CD4-positive, CD25-positive, alpha-beta regulatory T cell (primary cell): ENCODE measurements at regions not wholly inside any gene's neighbourhood (a gene's known extent, or its start where the extent isn't known, plus 50 kb on each side); places are given as distances from the start of the nearest gene placed in this dataset.
"Not testable (repeated sequence)": the region's sequence is repeated elsewhere in the genome, so short reads cannot be mapped to it uniquely, and the experiment has no call there.

ENCODE experiments used
- ATAC-seq, 2 donors: fragments of 150-1000 bp; cut with Tn5 transposase; one replicate each; pipeline ENCODE4 v1.10.0; 2021; ENCODE audit warnings: low read depth in 2 of 2, moderate number of reproducible peaks in 2 of 2, moderate library complexity in 1 of 2
- DNase-seq, 3 donors: peaks; one replicate each; pipeline versions ENCODE4 v3.0.0 to v3.0.0-alpha.2; 2012 to 2022; ENCODE audit warnings: mixed read lengths in 1 of 3
- H3K27ac ChIP-seq: one replicate; pipeline ENCODE4 v1.7.0; 2013; ENCODE audit warnings: mild to moderate bottlenecking, low read length; ENCODE audit not compliant: insufficient read depth, poor library complexity, severe bottlenecking
- H3K27me3 ChIP-seq: one replicate; pipeline ENCODE4 v1.7.0; 2013; ENCODE audit warnings: low read length; ENCODE audit not compliant: control insufficient read depth, insufficient read depth
- H3K36me3 ChIP-seq: one replicate; pipeline ENCODE4 v1.7.0; 2013; ENCODE audit warnings: mild to moderate bottlenecking, low read length, moderate library complexity; ENCODE audit not compliant: control insufficient read depth, insufficient read depth
- H3K4me1 ChIP-seq: 2 replicates; pipeline ENCODE4 v1.7.0; 2013; ENCODE audit warnings: mild to moderate bottlenecking, low read length; ENCODE audit not compliant: insufficient read depth, control insufficient read depth, poor library complexity, severe bottlenecking
- H3K4me3 ChIP-seq: one replicate; pipeline ENCODE4 v1.7.0; 2013; ENCODE audit warnings: low read depth, mild to moderate bottlenecking, low read length, moderate library complexity
- H3K9me3 ChIP-seq, 2 experiments: 1 replicate in 1 of 2; 2 replicates in 1 of 2; pipeline ENCODE4 v1.7.0; 2013; ENCODE audit warnings: low read length in 2 of 2, mild to moderate bottlenecking in 1 of 2, moderate library complexity in 1 of 2; ENCODE audit not compliant: control insufficient read depth in 2 of 2
- H3K27ac Mint-ChIP-seq, 3 donors: one replicate each; pipeline ENCODE4 v1.8.0; 2020 to 2022; ENCODE audit warnings: mild to moderate bottlenecking in 3 of 3, mixed read lengths in 3 of 3, moderate library complexity in 2 of 3
- H3K27me3 Mint-ChIP-seq: one replicate; pipeline ENCODE4 v1.8.0; 2022; ENCODE audit warnings: mild to moderate bottlenecking, mixed read lengths
- H3K36me3 Mint-ChIP-seq: one replicate; pipeline ENCODE4 v1.8.0; 2020; ENCODE audit warnings: mixed read lengths
- H3K4me1 Mint-ChIP-seq, 4 donors: one replicate each; pipeline ENCODE4 v1.8.0; 2020 to 2022; ENCODE audit warnings: mixed read lengths in 4 of 4, mild to moderate bottlenecking in 1 of 4
- H3K4me3 Mint-ChIP-seq, 4 donors: one replicate each; pipeline ENCODE4 v1.8.0; 2020 to 2022; ENCODE audit warnings: mild to moderate bottlenecking in 4 of 4, mixed read lengths in 4 of 4, moderate library complexity in 3 of 4
- H3K9me3 Mint-ChIP-seq, 7 donors: one replicate each; pipeline ENCODE4 v1.8.0; 2020 to 2022; ENCODE audit warnings: mixed read lengths in 7 of 7, mild to moderate bottlenecking in 3 of 7, moderate library complexity in 2 of 7

DNA sequence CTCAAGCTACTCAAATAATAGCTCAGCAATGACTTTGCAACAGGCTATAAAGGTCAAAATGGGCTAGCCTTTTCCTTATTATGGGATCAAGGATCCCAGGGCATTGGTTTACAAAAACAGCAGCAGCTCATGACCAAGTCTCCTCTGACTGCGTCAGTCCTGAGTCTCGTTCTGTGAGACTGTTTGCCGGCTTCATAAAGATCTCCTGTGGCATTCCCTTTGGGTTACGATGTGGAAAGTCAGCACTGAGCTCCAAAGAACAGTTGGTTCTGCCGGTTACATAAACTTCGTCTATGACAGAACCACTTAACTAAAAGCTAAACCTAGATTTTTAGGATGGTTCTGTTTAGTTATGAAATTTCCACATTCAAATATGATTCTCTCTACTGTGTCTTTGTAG lies 674.9 kb downstream of the ZEB2 start:
- peaks cover 43% of the 10 kb centered on the region for H3K27me3 Mint-ChIP-seq
- Histone ChIP-seq H3K4me3 (no peak overlapping the region), H3K27ac (no peak overlapping the region), H3K9me3 (no peaks in the 10 kb centered on the region), H3K4me1 (no peaks in the 10 kb centered on the region), H3K36me3 (no peaks in the 10 kb centered on the region), H3K27me3 (peaks cover 11% of the 10 kb centered on the region)
- H3K4me3 Mint-ChIP-seq = no peak overlapping the region
- H3K27ac Mint-ChIP-seq = no peak overlapping the region
- DNase-seq (no peak), ATAC-seq (no peak)
- H3K36me3 Mint-ChIP-seq = no peaks in the 10 kb centered on the region
- peaks cover 0 to 5% (median 0%) of the 10 kb centered on the region in 7 donors for H3K9me3 Mint-ChIP-seq
- H3K4me1 Mint-ChIP-seq = no peaks in the 10 kb centered on the region

DNA sequence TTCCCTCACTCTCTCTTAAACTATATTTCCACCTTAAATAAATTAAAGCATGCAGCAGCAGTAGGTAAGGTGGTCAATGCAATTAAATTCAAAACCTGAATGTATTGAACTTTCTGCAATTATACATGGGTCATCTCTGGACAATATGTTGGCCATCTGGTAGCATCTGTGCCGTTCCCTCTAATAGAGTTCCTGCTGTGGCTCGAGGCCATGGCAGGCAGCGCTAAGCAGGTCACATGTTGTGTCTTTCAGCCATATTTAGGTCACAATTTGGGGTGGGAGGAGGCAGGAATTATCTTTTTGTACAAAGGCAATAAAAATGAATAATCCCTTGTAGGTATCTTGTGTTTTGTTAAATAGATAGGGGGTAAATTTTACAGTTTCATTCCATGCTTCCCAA lies 676.2 kb downstream of the ZEB2 start:
- no peak overlapping the region for H3K4me3 Mint-ChIP-seq
- ATAC-seq (no peak), DNase-seq (no peak)
- no peak overlapping the region for H3K27ac Mint-ChIP-seq
- no peaks in the 10 kb centered on the region for H3K36me3 ChIP-seq
- H3K9me3 ChIP-seq = no peaks in the 10 kb centered on the region
- no peaks in the 10 kb centered on the region for H3K4me1 ChIP-seq
- H3K36me3 Mint-ChIP-seq = no peaks in the 10 kb centered on the region
- H3K27ac ChIP-seq = no peak overlapping the region
- no peak overlapping the region for H3K4me3 ChIP-seq
- peaks cover 11% of the 10 kb centered on the region for H3K27me3 ChIP-seq
- H3K9me3 Mint-ChIP-seq = peaks cover 0 to 5% (median 0%) of the 10 kb centered on the region in 7 donors
- peaks cover 38% of the 10 kb centered on the region for H3K27me3 Mint-ChIP-seq
- H3K4me1 Mint-ChIP-seq = no peaks in the 10 kb centered on the region

DNA sequence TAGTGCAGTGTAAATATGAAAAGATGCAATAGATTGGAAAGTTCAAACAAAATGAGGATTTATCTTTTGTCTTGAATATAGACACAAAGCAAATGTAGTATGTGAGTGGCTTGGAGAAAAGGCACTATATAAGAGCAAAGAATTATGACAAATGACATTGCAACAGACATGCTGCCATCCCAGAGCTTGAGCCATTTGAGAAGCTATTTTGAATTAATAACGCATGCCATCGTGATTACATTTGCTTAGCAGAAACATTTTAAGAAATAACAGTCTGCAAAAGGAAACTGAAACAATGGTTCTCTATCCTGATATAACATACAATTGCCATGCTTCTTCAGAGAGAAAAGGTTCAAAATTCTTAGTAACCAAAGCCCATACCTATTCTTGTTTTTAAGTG lies 677.1 kb downstream of the ZEB2 start:
- Mint-ChIP-seq H3K4me1 (no peaks in the 10 kb centered on the region), H3K9me3 (peaks cover 0 to 4% (median 0%) of the 10 kb centered on the region in 7 donors), H3K27me3 (peaks cover 33% of the 10 kb centered on the region), H3K36me3 (no peaks in the 10 kb centered on the region), H3K4me3 (no peak overlapping the region), H3K27ac (no peak overlapping the region)
- Histone ChIP-seq H3K27me3 (peaks cover 10% of the 10 kb centered on the region), H3K4me3 (no peak overlapping the region), H3K9me3 (no peaks in the 10 kb centered on the region), H3K36me3 (no peaks in the 10 kb centered on the region), H3K4me1 (no peaks in the 10 kb centered on the region), H3K27ac (no peak overlapping the region)
- ATAC-seq = no peak
- DNase-seq = no peak

DNA sequence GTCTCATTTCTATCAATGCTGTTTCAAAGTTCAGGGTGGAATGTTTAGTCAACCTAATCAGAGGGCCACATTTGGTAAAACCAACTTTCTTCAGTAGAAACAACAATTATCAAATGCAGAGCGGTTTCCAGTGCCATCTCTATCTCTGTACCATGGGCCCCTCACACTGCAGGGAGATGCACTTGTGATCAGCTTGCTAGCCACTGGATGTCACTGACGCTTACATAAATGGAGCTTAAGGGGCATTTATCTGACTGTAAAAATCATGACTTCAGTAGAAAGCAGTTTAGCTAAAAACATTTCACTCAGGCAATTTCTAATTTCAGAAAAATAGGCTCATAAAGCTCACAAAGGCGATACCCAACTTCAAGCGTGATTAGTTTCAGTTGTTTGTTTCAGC lies 678.0 kb downstream of the ZEB2 start:
- Histone ChIP-seq H3K4me3 (no peak overlapping the region), H3K4me1 (no peaks in the 10 kb centered on the region), H3K9me3 (no peaks in the 10 kb centered on the region), H3K36me3 (no peaks in the 10 kb centered on the region), H3K27ac (no peak overlapping the region), H3K27me3 (peaks cover 8% of the 10 kb centered on the region)
- ATAC-seq (no peak), DNase-seq (no peak)
- Mint-ChIP-seq H3K4me1 (no peaks in the 10 kb centered on the region), H3K4me3 (no peak overlapping the region), H3K27me3 (peaks cover 31% of the 10 kb centered on the region), H3K27ac (no peak overlapping the region), H3K9me3 (peaks cover 0 to 4% (median 0%) of the 10 kb centered on the region in 7 donors), H3K36me3 (no peaks in the 10 kb centered on the region)

DNA sequence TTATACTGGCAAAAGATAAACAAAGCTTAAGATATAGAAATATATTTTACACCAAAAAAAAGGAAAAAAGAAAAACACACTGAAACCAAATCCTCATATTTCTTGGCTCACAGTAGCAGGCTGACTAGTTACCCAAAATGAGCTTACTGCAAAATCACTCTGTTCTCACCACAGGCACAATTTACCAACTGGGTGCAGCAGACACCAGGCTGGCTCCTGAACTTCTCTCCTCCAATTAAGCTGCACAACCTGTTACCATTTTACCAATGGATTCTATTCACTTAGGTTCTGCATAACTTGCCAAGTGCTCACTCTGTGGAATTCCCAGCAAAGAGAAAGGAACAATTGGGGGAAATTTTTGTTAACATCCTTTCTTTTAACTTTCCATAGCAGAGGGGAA lies 679.3 kb downstream of the ZEB2 start:
- H3K36me3 Mint-ChIP-seq = no peaks in the 10 kb centered on the region
- H3K36me3 ChIP-seq = no peaks in the 10 kb centered on the region
- no peaks in the 10 kb centered on the region for H3K4me1 ChIP-seq
- H3K27me3 Mint-ChIP-seq = peaks cover 22% of the 10 kb centered on the region
- no peak overlapping the region for H3K4me3 ChIP-seq
- ATAC-seq = no peak
- peaks cover 0 to 3% (median 0%) of the 10 kb centered on the region in 7 donors for H3K9me3 Mint-ChIP-seq
- no peak overlapping the region for H3K27ac ChIP-seq
- H3K4me1 Mint-ChIP-seq = no peaks in the 10 kb centered on the region
- DNase-seq = no peak
- no peak overlapping the region for H3K4me3 Mint-ChIP-seq
- H3K27me3 ChIP-seq = peaks cover 8% of the 10 kb centered on the region
- H3K9me3 ChIP-seq = no peaks in the 10 kb centered on the region
- H3K27ac Mint-ChIP-seq = no peak overlapping the region

DNA sequence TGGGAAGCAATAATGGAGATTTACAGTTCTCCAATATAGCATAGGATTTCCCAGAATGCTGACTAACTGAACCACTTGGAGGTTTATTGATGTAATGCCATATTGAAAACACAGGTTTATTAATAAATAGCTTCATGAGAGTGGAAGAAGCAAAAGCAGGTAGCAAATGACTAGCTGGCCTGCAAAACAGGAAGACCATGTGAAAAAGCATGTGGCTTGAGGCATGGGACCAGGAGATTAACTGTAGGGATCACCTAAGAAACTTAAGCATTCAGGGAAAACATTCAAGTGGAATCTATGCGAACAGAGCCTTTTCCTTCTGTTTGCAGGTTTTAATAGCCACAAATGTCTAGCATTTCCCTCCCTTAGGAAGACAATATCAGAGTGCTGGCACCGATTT lies 679.7 kb downstream of the ZEB2 start:
- Histone ChIP-seq H3K4me1 (no peaks in the 10 kb centered on the region), H3K36me3 (no peaks in the 10 kb centered on the region), H3K27me3 (peaks cover 8% of the 10 kb centered on the region), H3K4me3 (no peak overlapping the region), H3K9me3 (no peaks in the 10 kb centered on the region), H3K27ac (no peak overlapping the region)
- DNase-seq (no peak), ATAC-seq (no peak)
- H3K4me1 Mint-ChIP-seq = no peaks in the 10 kb centered on the region
- H3K27ac Mint-ChIP-seq = no peak overlapping the region
- no peaks in the 10 kb centered on the region for H3K36me3 Mint-ChIP-seq
- H3K9me3 Mint-ChIP-seq = peaks cover 0 to 1% (median 0%) of the 10 kb centered on the region in 7 donors
- no peak overlapping the region for H3K4me3 Mint-ChIP-seq
- H3K27me3 Mint-ChIP-seq = peaks cover 22% of the 10 kb centered on the region

DNA sequence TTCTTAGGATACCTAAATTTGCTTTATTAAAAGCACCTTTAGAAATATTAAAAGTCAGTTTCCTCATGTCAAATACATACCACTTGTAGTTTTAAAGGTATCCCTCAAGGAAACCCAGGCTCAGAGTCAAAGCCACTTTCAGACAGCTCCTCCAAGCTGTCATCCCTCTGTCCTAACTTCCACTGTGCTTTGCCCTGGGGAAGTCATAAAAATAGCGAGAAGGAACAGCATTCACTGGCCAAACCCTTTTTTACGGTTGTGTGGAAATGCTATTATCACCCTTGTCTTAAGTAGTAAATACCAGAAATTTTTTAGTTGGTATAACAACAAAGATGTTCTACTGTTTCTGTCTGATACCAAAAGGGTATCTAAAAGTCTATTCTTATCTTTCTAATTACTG lies 680.5 kb downstream of the ZEB2 start:
- Histone ChIP-seq H3K27ac (no peak overlapping the region), H3K9me3 (no peaks in the 10 kb centered on the region), H3K27me3 (peaks cover 5% of the 10 kb centered on the region), H3K4me1 (no peaks in the 10 kb centered on the region), H3K36me3 (no peaks in the 10 kb centered on the region), H3K4me3 (no peak overlapping the region)
- H3K9me3 Mint-ChIP-seq = peaks cover 0 to 1% (median 0%) of the 10 kb centered on the region in 7 donors
- peaks cover 22% of the 10 kb centered on the region for H3K27me3 Mint-ChIP-seq
- ATAC-seq (no peak), DNase-seq (no peak)
- H3K4me3 Mint-ChIP-seq = no peak overlapping the region
- no peak overlapping the region for H3K27ac Mint-ChIP-seq
- H3K36me3 Mint-ChIP-seq = no peaks in the 10 kb centered on the region
- H3K4me1 Mint-ChIP-seq = no peaks in the 10 kb centered on the region

DNA sequence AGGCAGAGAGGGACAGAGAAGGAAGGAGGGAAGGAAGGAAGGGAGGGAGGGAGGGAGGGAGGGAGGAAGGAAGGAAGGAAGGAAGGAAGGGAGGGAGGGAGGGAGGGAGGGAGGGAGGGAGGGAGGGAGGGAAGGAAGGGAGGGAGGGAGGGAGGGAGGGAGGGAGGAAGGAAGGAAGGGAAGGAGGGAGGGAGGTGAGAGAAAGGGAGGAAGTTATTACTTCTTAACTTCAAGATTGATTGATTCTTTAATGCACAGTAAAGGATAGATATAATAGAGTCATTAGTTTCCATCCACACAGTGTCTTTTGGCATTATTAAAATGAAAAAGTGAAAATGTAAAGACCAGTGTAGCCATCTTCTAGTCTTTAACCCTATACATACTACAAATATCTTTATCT lies 682.9 kb downstream of the ZEB2 start:
- H3K9me3 Mint-ChIP-seq = not testable (repeated sequence)

More for the DNA sequence above, 682.9 kb downstream of the ZEB2 start:
- not testable (repeated sequence) for H3K36me3 ChIP-seq, H3K27ac Mint-ChIP-seq, H3K27me3 ChIP-seq, H3K27ac ChIP-seq, H3K4me3 Mint-ChIP-seq, H3K4me3 ChIP-seq, DNase-seq, H3K4me1 Mint-ChIP-seq, H3K4me1 ChIP-seq, ATAC-seq, H3K36me3 Mint-ChIP-seq, H3K9me3 ChIP-seq
- peaks cover 19% of the 10 kb centered on the region for H3K27me3 Mint-ChIP-seq
